ENCODE measurements at regions not wholly inside any gene's neighbourhood (a gene's known extent, or its start where the extent isn't known, plus 50 kb on each side); places are given as distances from the start of the nearest gene placed in this dataset.

GRCh38 chr12:68403711-68404110 is 71.5 kb upstream of the MDM1 start:
- no peak overlapping the region for H3K4me3 Mint-ChIP-seq
- H3K4me1 Mint-ChIP-seq (ENCODE audit: low read depth): peaks cover 19% of the 10 kb centered on the region
- no peak for TF ChIP-seq CTCF (IDR thresholded peaks at IDR 0.05)
- intact Hi-C loops (cut with DNase I, micrococcal nuclease): no loop called here
- DNase-seq (no peak), ATAC-seq (ENCODE audit: poor library complexity) (no peak)
- H3K4me1 ChIP-seq (ENCODE audit: insufficient read depth, low read length): peaks cover 6% of the 10 kb centered on the region
- POLR2A ChIA-PET: interaction anchor here (1.1 kb wide), 1 partner anchor 39 kb away, joined by 3 read pairs; no protein-coding TSS in a partner anchor
- no peaks in the 10 kb centered on the region for H3K27me3 ChIP-seq (ENCODE audit: control insufficient read depth in 1 of 2, insufficient read depth in 2 of 2, low read length in 2 of 2)
- H3K4me3 ChIP-seq (ENCODE audit: low read length): no peak overlapping the region
- H3K36me3 ChIP-seq (ENCODE audit: insufficient read depth, low read length): no peaks in the 10 kb centered on the region
- no peaks in the 10 kb centered on the region for H3K9me3 Mint-ChIP-seq
- H3K27ac ChIP-seq (ENCODE audit: low read depth in 1 of 2, low read length in 2 of 2): no peak overlapping the region
- H3K36me3 Mint-ChIP-seq (ENCODE audit: low read depth): no peaks in the 10 kb centered on the region
- no peaks in the 10 kb centered on the region for H3K9me3 ChIP-seq (ENCODE audit: control insufficient read depth in 1 of 2, insufficient read depth in 1 of 2, low read length in 2 of 2)
- H3K27ac Mint-ChIP-seq: no peak overlapping the region
- no peaks in the 10 kb centered on the region for H3K27me3 Mint-ChIP-seq
- CTCF ChIA-PET: no interaction called here

GRCh38 chr12:68405343-68405781 is 73.2 kb upstream of the MDM1 start:
- intact Hi-C loops (cut with DNase I, micrococcal nuclease): no loop called here
- TF ChIP-seq CTCF (IDR thresholded peaks at IDR 0.05): no peak
- H3K36me3 Mint-ChIP-seq (ENCODE audit: low read depth): no peaks in the 10 kb centered on the region
- ChIA-PET POLR2A (interaction anchor here (0.7 kb wide), 1 partner anchor 476 kb away, joined by 3 read pairs; no protein-coding TSS in a partner anchor), CTCF (no interaction called here)
- no peak for ATAC-seq (ENCODE audit: poor library complexity)
- no peak overlapping the region for H3K27ac Mint-ChIP-seq
- no peaks in the 10 kb centered on the region for H3K27me3 Mint-ChIP-seq
- no peak overlapping the region for H3K4me3 ChIP-seq (ENCODE audit: low read length)
- H3K9me3 ChIP-seq (ENCODE audit: control insufficient read depth in 1 of 2, insufficient read depth in 1 of 2, low read length in 2 of 2): no peaks in the 10 kb centered on the region
- no peaks in the 10 kb centered on the region for H3K36me3 ChIP-seq (ENCODE audit: insufficient read depth, low read length)
- H3K9me3 Mint-ChIP-seq: no peaks in the 10 kb centered on the region
- H3K27ac ChIP-seq (ENCODE audit: low read depth in 1 of 2, low read length in 2 of 2): no peak overlapping the region
- no peaks in the 10 kb centered on the region for H3K27me3 ChIP-seq (ENCODE audit: control insufficient read depth in 1 of 2, insufficient read depth in 2 of 2, low read length in 2 of 2)
- peaks cover 19% of the 10 kb centered on the region for H3K4me1 Mint-ChIP-seq (ENCODE audit: low read depth)
- no peak for DNase-seq
- peaks cover 6% of the 10 kb centered on the region for H3K4me1 ChIP-seq (ENCODE audit: insufficient read depth, low read length)
- no peak overlapping the region for H3K4me3 Mint-ChIP-seq

GRCh38 chr12:68406134-68406576 is 74.0 kb upstream of the MDM1 start:
- no peak overlapping the region for H3K27ac ChIP-seq (ENCODE audit: low read depth in 1 of 2, low read length in 2 of 2)
- intact Hi-C loops (cut with DNase I, micrococcal nuclease): no loop called here
- no peak for TF ChIP-seq CTCF (IDR thresholded peaks at IDR 0.05)
- no peaks in the 10 kb centered on the region for H3K27me3 ChIP-seq (ENCODE audit: control insufficient read depth in 1 of 2, insufficient read depth in 2 of 2, low read length in 2 of 2)
- peaks cover 19% of the 10 kb centered on the region for H3K4me1 Mint-ChIP-seq (ENCODE audit: low read depth)
- peaks cover 6% of the 10 kb centered on the region for H3K4me1 ChIP-seq (ENCODE audit: insufficient read depth, low read length)
- H3K4me3 Mint-ChIP-seq: no peak overlapping the region
- H3K4me3 ChIP-seq (ENCODE audit: low read length): no peak overlapping the region
- H3K36me3 Mint-ChIP-seq (ENCODE audit: low read depth): no peaks in the 10 kb centered on the region
- CTCF ChIA-PET: no interaction called here
- POLR2A ChIA-PET: no interaction called here
- no peaks in the 10 kb centered on the region for H3K36me3 ChIP-seq (ENCODE audit: insufficient read depth, low read length)
- ATAC-seq (ENCODE audit: poor library complexity): no peak
- H3K9me3 ChIP-seq (ENCODE audit: control insufficient read depth in 1 of 2, insufficient read depth in 1 of 2, low read length in 2 of 2): no peaks in the 10 kb centered on the region
- no peak overlapping the region for H3K27ac Mint-ChIP-seq
- no peaks in the 10 kb centered on the region for H3K27me3 Mint-ChIP-seq
- no peaks in the 10 kb centered on the region for H3K9me3 Mint-ChIP-seq
- no peak for DNase-seq

Measured in CD4-positive, alpha-beta T cell (primary cell).